Astrocyte of the cerebellum (primary cell): ENCODE measurements at regions not wholly inside any gene's neighbourhood (a gene's known extent, or its start where the extent isn't known, plus 50 kb on each side); places are given as distances from the start of the nearest gene placed in this dataset.
"Not testable (repeated sequence)": the region's sequence is repeated elsewhere in the genome, so short reads cannot be mapped to it uniquely, and the experiment has no call there.

ENCODE experiments used
- DNase-seq: peaks from one replicate; pipeline ENCODE4 v3.0.0-alpha.2; 2011; ENCODE audit warnings: low read depth
- H3K4me3 ChIP-seq: 2 replicates; pipeline ENCODE4 v1.5.1; 2011; ENCODE audit warnings: mild to moderate bottlenecking, low read depth, low read length, moderate library complexity
- CTCF ChIP-seq: IDR thresholded peaks from 2 replicates; pipeline ENCODE4 v1.5.1; 2012; ENCODE audit warnings: low read length, low read depth, moderate library complexity, mild to moderate bottlenecking; ENCODE audit errors: missing control alignments
- in situ Hi-C: cut with HindIII; loops from 2 replicates; pipeline ENCODE4 v1.10.0; 2017; ENCODE audit warnings: low sequenced_read_pairs

DNA sequence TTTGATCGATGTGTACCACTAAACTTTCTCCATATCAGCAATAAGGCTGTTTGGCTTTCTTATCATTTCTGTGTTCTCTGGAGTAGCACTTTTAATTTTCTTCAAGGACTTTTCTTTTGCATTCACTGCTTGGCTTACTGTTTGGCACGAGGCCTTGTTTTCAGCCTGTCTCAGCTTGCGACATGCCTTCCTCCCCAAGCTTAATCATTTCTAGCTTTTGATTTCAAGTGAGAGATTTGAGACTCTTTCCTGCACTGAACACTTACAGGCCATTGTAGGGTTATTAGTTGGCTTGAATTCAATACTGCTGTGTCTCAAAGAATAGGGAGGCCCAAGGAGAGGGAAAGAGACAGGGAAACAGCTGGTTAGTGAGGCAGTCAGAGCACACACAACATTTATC is 120.6 kb upstream of the KCND3 start:
- no peak for TF ChIP-seq CTCF
- DNase-seq: no peak
- no peak overlapping the region for H3K4me3 ChIP-seq
- in situ Hi-C loops: no loop called here

DNA sequence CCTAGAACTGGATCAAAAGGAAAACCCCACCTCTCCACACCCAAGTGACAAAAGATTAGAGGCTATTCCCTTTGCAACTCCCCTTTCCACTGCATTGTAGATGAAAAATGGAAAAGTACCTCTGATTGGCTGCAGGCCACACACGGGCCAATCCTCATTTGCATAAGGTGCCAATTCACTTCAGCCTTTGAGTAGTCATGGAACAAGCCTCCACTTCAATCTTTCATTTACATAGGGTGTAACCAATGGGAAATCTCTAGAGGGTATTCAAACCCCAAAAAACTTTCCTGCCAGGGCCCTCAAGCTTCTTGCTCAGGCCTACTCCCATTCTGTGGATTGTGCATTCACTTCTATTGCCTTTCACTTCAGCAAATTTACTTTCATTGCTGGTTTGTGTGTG is 122.3 kb upstream of the KCND3 start:
- no peak for TF ChIP-seq CTCF
- H3K4me3 ChIP-seq: no peak overlapping the region
- DNase-seq: no peak
- in situ Hi-C loops: no loop called here

- H3K4me3 ChIP-seq: no peak overlapping the region
- no peak for TF ChIP-seq CTCF
- DNase-seq: no peak
- in situ Hi-C loops: no loop called here
Observed at GRCh38 chr1:112114540-112114939, 125.1 kb upstream of the KCND3 start.

GRCh38 chr1:112126598-112126997 is 137.1 kb upstream of the KCND3 start:
- in situ Hi-C loops: no loop called here
- no peak for TF ChIP-seq CTCF
- no peak overlapping the region for H3K4me3 ChIP-seq
- no peak for DNase-seq

DNA sequence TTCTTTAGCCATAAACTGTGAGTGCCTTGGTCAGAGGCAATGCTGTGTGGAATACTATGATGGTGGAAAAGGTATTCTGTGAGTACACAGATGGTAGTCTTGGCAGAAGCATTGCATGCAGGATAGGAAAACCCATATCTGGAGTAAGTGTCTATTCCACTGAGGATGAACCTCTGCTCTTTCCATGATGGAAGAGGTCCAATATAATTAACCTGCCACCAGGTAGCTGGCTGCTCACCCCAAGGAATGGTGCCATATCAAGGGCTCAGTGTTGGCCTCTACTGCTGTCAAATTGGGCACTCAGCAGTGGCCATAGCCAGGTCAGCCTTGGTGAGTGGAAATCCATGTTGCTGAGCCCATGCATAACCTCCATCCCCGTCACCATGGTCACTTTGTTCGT is 138.1 kb upstream of the KCND3 start:
- in situ Hi-C loops, DNase-seq, H3K4me3 ChIP-seq: not testable (repeated sequence)

GRCh38 chr1:112133487-112133886 is 144.0 kb upstream of the KCND3 start:
- no peak for DNase-seq
- in situ Hi-C loops: no loop called here
- H3K4me3 ChIP-seq: no peak overlapping the region
- TF ChIP-seq CTCF: no peak

DNA sequence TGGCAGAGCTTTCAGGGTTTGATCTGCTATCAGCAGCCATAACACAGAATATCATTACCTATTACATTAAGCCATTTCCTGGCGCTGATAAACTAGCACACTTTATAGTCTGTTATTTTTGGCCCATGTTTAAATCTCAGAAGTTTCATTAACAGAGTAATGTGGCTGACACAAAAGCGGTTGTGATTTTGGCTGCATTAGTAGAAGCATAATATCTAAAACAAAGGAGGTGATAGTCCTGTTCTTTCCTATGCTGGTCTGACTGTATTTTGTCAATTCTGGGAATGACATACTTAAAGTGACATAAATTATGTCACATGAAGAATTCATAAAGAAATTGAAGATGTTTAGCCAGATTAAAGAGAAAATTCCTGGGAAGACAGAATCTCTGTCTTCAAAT is 151.3 kb upstream of the KCND3 start:
- no peak for DNase-seq
- no peak for TF ChIP-seq CTCF
- in situ Hi-C loops: loop anchor here (5.0 kb wide), 1 partner anchor 92 kb away; no protein-coding TSS in a partner anchor
- H3K4me3 ChIP-seq: no peak overlapping the region
